ENCODE measurements at regions not wholly inside any gene's neighbourhood (a gene's known extent, or its start where the extent isn't known, plus 50 kb on each side); places are given as distances from the start of the nearest gene placed in this dataset.

DNA sequence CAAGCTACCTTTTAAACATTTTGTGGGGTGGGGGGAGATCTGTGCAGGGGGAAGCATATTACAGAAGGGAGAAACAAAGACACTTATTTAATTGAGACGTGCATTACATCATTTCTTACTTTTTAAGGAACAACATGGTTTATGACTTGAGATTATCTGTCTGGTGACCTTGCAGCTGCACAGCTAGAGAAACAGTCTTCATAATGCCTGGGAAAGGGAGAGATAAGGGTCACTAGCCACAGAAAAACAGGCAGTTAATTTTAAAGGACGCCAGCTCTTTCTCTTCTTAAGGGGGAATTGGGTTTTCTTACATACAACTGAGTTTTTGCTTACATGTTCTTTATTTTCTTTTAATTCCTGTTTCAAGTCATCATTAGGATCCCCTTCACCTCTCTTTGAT, 147.9 kb downstream of the SST start (continued):
- TF ChIP-seq RCOR1 (IDR thresholded peaks at IDR 0.05; ENCODE audit: borderline replicate concordance in 1 of 2, low read depth in 2 of 2, low read length in 2 of 2): peak in 1 of 2 experiments; percentile 77; a peak in 1 of 4 replicates
- TF ChIP-seq SMAD4 (CRISPR knock-in tag; conservative IDR thresholded peaks at IDR 0.05): peak; percentile 96
- TF ChIP-seq, protein P1, sequence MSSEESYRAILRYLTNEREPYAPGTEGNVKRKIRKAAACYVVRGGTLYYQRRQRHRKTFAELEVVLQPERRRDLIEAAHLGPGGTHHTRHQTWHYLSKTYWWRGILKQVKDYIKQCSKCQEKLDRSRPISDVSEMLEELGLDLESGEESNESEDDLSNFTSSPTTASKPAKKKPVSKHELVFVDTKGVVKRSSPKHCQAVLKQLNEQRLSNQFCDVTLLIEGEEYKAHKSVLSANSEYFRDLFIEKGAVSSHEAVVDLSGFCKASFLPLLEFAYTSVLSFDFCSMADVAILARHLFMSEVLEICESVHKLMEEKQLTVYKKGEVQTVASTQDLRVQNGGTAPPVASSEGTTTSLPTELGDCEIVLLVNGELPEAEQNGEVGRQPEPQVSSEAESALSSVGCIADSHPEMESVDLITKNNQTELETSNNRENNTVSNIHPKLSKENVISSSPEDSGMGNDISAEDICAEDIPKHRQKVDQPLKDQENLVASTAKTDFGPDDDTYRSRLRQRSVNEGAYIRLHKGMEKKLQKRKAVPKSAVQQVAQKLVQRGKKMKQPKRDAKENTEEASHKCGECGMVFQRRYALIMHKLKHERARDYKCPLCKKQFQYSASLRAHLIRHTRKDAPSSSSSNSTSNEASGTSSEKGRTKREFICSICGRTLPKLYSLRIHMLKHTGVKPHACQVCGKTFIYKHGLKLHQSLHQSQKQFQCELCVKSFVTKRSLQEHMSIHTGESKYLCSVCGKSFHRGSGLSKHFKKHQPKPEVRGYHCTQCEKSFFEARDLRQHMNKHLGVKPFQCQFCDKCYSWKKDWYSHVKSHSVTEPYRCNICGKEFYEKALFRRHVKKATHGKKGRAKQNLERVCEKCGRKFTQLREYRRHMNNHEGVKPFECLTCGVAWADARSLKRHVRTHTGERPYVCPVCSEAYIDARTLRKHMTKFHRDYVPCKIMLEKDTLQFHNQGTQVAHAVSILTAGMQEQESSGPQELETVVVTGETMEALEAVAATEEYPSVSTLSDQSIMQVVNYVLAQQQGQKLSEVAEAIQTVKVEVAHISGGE (CRISPR knock-in tag; IDR thresholded peaks at IDR 0.05): peak in 1 of 3 experiments; percentile 60; a peak in 1 of 6 replicates
- TF ChIP-seq, protein P2, sequence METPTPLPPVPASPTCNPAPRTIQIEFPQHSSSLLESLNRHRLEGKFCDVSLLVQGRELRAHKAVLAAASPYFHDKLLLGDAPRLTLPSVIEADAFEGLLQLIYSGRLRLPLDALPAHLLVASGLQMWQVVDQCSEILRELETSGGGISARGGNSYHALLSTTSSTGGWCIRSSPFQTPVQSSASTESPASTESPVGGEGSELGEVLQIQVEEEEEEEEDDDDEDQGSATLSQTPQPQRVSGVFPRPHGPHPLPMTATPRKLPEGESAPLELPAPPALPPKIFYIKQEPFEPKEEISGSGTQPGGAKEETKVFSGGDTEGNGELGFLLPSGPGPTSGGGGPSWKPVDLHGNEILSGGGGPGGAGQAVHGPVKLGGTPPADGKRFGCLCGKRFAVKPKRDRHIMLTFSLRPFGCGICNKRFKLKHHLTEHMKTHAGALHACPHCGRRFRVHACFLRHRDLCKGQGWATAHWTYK (CRISPR knock-in tag; IDR thresholded peaks at IDR 0.05): no peak
- TF ChIP-seq CTBP1 (IDR thresholded peaks at IDR 0.05; ENCODE audit: borderline replicate concordance): peak; percentile 25; the same call in 1 of the 2 replicates
- no peak for TF ChIP-seq ZNF707 (CRISPR knock-in tag; conservative IDR thresholded peaks at IDR 0.05)
- no peak for TF ChIP-seq ZNF384 (IDR thresholded peaks at IDR 0.05; ENCODE audit: low read depth, low read length)
- 0 out of 2 replicates have a peak, but pooled peaks have one; percentile 27 for TF ChIP-seq ELF4 (CRISPR knock-in tag; IDR thresholded peaks at IDR 0.05)
- TF ChIP-seq, protein P3, sequence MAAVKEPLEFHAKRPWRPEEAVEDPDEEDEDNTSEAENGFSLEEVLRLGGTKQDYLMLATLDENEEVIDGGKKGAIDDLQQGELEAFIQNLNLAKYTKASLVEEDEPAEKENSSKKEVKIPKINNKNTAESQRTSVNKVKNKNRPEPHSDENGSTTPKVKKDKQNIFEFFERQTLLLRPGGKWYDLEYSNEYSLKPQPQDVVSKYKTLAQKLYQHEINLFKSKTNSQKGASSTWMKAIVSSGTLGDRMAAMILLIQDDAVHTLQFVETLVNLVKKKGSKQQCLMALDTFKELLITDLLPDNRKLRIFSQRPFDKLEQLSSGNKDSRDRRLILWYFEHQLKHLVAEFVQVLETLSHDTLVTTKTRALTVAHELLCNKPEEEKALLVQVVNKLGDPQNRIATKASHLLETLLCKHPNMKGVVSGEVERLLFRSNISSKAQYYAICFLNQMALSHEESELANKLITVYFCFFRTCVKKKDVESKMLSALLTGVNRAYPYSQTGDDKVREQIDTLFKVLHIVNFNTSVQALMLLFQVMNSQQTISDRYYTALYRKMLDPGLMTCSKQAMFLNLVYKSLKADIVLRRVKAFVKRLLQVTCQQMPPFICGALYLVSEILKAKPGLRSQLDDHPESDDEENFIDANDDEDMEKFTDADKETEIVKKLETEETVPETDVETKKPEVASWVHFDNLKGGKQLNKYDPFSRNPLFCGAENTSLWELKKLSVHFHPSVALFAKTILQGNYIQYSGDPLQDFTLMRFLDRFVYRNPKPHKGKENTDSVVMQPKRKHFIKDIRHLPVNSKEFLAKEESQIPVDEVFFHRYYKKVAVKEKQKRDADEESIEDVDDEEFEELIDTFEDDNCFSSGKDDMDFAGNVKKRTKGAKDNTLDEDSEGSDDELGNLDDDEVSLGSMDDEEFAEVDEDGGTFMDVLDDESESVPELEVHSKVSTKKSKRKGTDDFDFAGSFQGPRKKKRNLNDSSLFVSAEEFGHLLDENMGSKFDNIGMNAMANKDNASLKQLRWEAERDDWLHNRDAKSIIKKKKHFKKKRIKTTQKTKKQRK (IDR thresholded peaks at IDR 0.05; ENCODE audit: borderline replicate concordance, low read depth, low read length): no peak
- TF ChIP-seq EWSR1 (IDR thresholded peaks at IDR 0.05; ENCODE audit: borderline replicate concordance, low read depth, partially characterized antibody): no peak
- peak; percentile 82 for TF ChIP-seq MEIS2 (IDR thresholded peaks at IDR 0.05; ENCODE audit: partially characterized antibody)
- TF ChIP-seq EZH2 (IDR thresholded peaks at IDR 0.05; ENCODE audit: borderline replicate concordance, low read depth, low read length): no peak
- no peak for TF ChIP-seq ZNF3 (CRISPR knock-in tag; IDR thresholded peaks at IDR 0.05)
- no peak for TF ChIP-seq NONO (IDR thresholded peaks at IDR 0.05; ENCODE audit: low read depth in 2 of 2, low read length in 1 of 2)
- no peak for TF ChIP-seq SRSF9 (IDR thresholded peaks at IDR 0.05; ENCODE audit: borderline replicate concordance, low read depth, low read length)
- TF ChIP-seq, protein P4, sequence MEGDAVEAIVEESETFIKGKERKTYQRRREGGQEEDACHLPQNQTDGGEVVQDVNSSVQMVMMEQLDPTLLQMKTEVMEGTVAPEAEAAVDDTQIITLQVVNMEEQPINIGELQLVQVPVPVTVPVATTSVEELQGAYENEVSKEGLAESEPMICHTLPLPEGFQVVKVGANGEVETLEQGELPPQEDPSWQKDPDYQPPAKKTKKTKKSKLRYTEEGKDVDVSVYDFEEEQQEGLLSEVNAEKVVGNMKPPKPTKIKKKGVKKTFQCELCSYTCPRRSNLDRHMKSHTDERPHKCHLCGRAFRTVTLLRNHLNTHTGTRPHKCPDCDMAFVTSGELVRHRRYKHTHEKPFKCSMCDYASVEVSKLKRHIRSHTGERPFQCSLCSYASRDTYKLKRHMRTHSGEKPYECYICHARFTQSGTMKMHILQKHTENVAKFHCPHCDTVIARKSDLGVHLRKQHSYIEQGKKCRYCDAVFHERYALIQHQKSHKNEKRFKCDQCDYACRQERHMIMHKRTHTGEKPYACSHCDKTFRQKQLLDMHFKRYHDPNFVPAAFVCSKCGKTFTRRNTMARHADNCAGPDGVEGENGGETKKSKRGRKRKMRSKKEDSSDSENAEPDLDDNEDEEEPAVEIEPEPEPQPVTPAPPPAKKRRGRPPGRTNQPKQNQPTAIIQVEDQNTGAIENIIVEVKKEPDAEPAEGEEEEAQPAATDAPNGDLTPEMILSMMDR (IDR thresholded peaks at IDR 0.05 in 2 of 3, conservative IDR thresholded peaks at IDR 0.05 in 1 of 3; ENCODE audit: insufficient read depth in 2 of 3, low read depth in 1 of 3, low read length in 3 of 3): no peak

Measured in K562 (cell line).